C4-2B (cell line): ENCODE measurements at regions not wholly inside any gene's neighbourhood (a gene's known extent, or its start where the extent isn't known, plus 50 kb on each side); places are given as distances from the start of the nearest gene placed in this dataset.

Experiments used
- CTCF ChIP-seq: fragments of 450-650 bp; conservative IDR thresholded peaks from 2 replicates; pipeline ENCODE4 v1.5.1; 2017; ENCODE audit warnings: mild to moderate bottlenecking
- ZFX ChIP-seq: fragments of 450-650 bp; IDR thresholded peaks from 2 replicates; pipeline ENCODE4 v1.6.1; 2017

- TF ChIP-seq CTCF, result no peak
- no peak for TF ChIP-seq ZFX
These were observed 152.7 kb upstream of the GAS1 start for GRCh38 chr9:87100001-87100400.
